IgD-negative memory B cell (primary cell): ENCODE measurements at regions not wholly inside any gene's neighbourhood (a gene's known extent, or its start where the extent isn't known, plus 50 kb on each side); places are given as distances from the start of the nearest gene placed in this dataset.
"Not testable (repeated sequence)": the region's sequence is repeated elsewhere in the genome, so short reads cannot be mapped to it uniquely, and the experiment has no call there.

Experiments used
- H3K27ac Mint-ChIP-seq, 3 donors: one replicate each; pipeline ENCODE4 v1.8.0; 2020 to 2022; ENCODE audit warnings: mild to moderate bottlenecking in 3 of 3, mixed read lengths in 3 of 3, moderate library complexity in 1 of 3
- H3K27me3 Mint-ChIP-seq: one replicate; pipeline ENCODE4 v1.8.0; 2021; ENCODE audit warnings: mixed read lengths
- H3K36me3 Mint-ChIP-seq: one replicate; pipeline ENCODE4 v1.8.0; 2020; ENCODE audit warnings: mild to moderate bottlenecking, mixed read lengths
- H3K4me1 Mint-ChIP-seq, 3 donors: one replicate each; pipeline ENCODE4 v1.8.0; 2020 to 2022; ENCODE audit warnings: mixed read lengths in 3 of 3, mild to moderate bottlenecking in 1 of 3
- H3K4me3 Mint-ChIP-seq, 4 donors: one replicate each; pipeline ENCODE4 v1.8.0; 2020 to 2022; ENCODE audit warnings: mild to moderate bottlenecking in 4 of 4, mixed read lengths in 4 of 4, moderate library complexity in 3 of 4
- H3K9me3 Mint-ChIP-seq, 3 donors: one replicate each; pipeline ENCODE4 v1.8.0; 2020 to 2021; ENCODE audit warnings: mixed read lengths in 3 of 3, mild to moderate bottlenecking in 1 of 3

GRCh38 chr10:36400238-36400637, 725.2 kb upstream of the ANKRD30A start:
- not testable (repeated sequence) for H3K4me1 Mint-ChIP-seq

DNA sequence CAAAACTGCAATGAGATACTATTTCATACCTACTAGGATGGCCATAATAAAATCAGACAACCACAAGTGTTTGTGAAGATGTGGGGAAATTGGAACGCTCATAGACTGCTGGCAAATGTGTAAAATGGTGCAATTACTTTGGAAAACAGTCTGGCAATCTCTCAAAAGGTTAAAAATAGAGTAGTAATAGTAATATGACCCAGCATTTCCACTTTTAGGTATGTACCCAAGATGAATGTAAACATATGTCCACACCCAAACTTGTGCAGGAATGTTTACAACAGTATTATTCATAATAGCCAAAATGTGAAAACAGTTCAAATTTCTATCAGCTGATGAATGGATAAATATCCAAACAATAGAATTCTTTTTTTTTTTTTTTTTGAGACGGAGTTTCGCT, 731.6 kb upstream of the ANKRD30A start:
- Mint-ChIP-seq H3K27me3 (no peaks in the 10 kb centered on the region), H3K4me1 (peaks cover 0 to 2% (median 0%) of the 10 kb centered on the region in 3 donors), H3K4me3 (no peak overlapping the region), H3K27ac (no peak overlapping the region), H3K9me3 (peaks cover 0 to 7% (median 3%) of the 10 kb centered on the region in 3 donors), H3K36me3 (no peaks in the 10 kb centered on the region)

More at GRCh38 chr10:36400238-36400637, 725.2 kb upstream of the ANKRD30A start:
- not testable (repeated sequence) for H3K36me3 Mint-ChIP-seq, H3K4me3 Mint-ChIP-seq, H3K9me3 Mint-ChIP-seq, H3K27ac Mint-ChIP-seq, H3K27me3 Mint-ChIP-seq

GRCh38 chr10:36391405-36391804, 734.0 kb upstream of the ANKRD30A start:
- no peak overlapping the region for H3K4me3 Mint-ChIP-seq
- no peaks in the 10 kb centered on the region for H3K27me3 Mint-ChIP-seq
- H3K4me1 Mint-ChIP-seq: no peaks in the 10 kb centered on the region
- no peak overlapping the region for H3K27ac Mint-ChIP-seq
- peaks cover 0 to 4% (median 3%) of the 10 kb centered on the region in 3 donors for H3K9me3 Mint-ChIP-seq
- H3K36me3 Mint-ChIP-seq: no peaks in the 10 kb centered on the region

DNA sequence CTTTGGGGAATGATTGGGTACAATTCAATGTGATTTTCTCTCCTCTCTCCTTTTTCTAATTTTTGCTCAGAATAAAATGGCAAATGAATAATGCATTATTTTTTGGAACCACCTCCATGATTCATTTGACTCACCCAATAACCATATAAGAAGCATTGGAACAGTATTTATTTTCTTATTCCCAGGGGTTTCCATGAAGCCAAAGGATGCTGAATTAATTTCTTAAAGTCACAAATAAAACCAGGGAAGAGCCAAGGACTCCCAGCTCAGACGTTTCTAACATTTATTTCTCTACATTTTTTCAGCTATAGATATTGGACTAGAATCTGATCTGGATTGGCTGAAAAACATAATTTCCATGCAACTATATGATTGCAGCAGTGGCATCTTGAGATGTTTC, 735.2 kb upstream of the ANKRD30A start:
- Mint-ChIP-seq H3K4me1 (no peaks in the 10 kb centered on the region), H3K9me3 (peaks cover 0 to 4% (median 3%) of the 10 kb centered on the region in 3 donors), H3K4me3 (no peak overlapping the region), H3K27me3 (no peaks in the 10 kb centered on the region), H3K27ac (no peak overlapping the region), H3K36me3 (no peaks in the 10 kb centered on the region)

DNA sequence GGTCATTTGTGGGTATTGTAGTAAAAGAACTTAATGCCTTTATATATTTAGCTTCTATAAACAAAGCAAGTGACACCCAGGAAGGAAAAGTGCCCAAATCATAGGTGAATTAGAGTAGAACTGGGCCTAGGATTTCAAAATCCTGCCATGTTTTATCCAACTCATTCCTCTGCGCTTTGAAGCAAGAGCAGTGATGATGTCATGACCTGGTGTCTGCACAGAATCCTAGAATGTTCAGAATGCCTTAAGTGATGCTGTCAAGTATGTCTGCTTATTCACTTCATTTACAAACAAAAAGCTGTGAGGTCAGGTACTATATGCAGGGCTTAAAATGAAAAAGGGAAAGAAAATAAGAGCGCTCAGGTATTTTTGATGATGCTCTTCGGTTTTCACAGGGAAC, 737.2 kb upstream of the ANKRD30A start:
- H3K9me3 Mint-ChIP-seq: peaks cover 1 to 4% (median 3%) of the 10 kb centered on the region in 3 donors
- no peaks in the 10 kb centered on the region for H3K27me3 Mint-ChIP-seq
- H3K27ac Mint-ChIP-seq: no peak overlapping the region
- H3K4me1 Mint-ChIP-seq: no peaks in the 10 kb centered on the region
- H3K4me3 Mint-ChIP-seq: no peak overlapping the region
- no peaks in the 10 kb centered on the region for H3K36me3 Mint-ChIP-seq

DNA sequence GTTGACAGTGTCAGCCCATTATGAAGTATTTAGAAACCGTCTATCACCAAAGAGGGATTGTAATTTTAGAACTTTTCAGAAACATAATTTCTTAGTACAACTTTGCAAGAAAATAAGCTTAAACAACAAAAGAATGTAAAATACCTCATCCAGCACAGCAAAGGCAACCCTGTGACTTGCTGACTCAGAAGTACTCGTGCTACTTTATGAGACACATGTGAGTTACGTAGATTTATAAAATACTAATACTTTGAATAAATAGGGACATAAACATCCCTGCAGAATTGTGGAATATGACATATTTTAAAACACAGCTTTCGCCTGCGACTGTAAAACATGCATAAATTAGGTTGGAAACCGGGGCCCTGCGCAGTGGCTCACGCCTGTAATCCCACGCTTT, 739.7 kb upstream of the ANKRD30A start:
- H3K36me3 Mint-ChIP-seq: no peaks in the 10 kb centered on the region
- H3K4me3 Mint-ChIP-seq: peak overlapping the region in 1 of 4 donors; percentile 27
- H3K27me3 Mint-ChIP-seq: no peaks in the 10 kb centered on the region
- no peaks in the 10 kb centered on the region for H3K4me1 Mint-ChIP-seq
- H3K9me3 Mint-ChIP-seq: peaks cover 1 to 4% (median 3%) of the 10 kb centered on the region in 3 donors
- no peak overlapping the region for H3K27ac Mint-ChIP-seq

DNA sequence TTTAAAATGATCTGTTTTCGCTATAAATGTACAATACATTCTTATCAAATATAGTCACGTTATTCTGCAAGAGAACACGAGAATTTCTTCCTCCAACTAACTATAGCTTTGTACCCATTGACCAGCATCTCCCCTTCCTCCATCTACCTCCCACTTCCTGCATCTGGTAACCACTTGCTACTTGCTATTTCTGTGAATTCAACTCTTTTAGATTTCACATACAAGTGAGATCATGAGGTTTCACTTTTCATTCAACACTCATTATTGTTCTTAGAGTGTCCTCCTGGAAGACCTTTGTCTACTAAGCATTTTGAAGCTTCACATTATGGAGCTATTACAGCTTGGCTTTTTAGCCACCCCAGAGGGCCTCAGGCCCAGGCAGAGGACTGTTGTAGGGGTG, 741.3 kb upstream of the FZD8 start:
- H3K27ac Mint-ChIP-seq: no peak overlapping the region
- H3K4me1 Mint-ChIP-seq: no peaks in the 10 kb centered on the region
- H3K27me3 Mint-ChIP-seq: no peaks in the 10 kb centered on the region
- H3K4me3 Mint-ChIP-seq: no peak overlapping the region
- H3K9me3 Mint-ChIP-seq: peaks cover 1 to 9% (median 2%) of the 10 kb centered on the region in 3 donors
- no peaks in the 10 kb centered on the region for H3K36me3 Mint-ChIP-seq

DNA sequence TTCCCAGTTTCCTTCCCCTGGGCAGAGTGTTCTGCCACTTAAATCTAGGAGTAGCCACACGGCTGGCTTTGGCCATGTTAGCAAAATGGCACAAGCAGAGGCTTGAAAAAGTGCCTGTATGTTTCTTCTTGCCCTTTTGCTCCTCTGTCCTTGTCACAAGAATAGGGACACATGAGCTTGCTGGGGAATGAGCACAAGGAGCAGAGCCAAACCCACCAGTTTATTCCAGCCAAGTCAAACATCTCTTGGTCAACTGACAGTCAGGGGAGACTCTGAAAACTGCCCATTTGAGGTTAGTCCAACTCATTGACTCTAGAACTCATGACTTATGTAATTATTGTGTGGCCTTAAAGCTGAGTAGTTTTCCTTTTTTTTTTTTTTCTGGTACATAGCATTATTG, 739.7 kb upstream of the FZD8 start:
- H3K27me3 Mint-ChIP-seq: no peaks in the 10 kb centered on the region
- H3K4me1 Mint-ChIP-seq: no peaks in the 10 kb centered on the region
- peaks cover 1 to 12% (median 2%) of the 10 kb centered on the region in 3 donors for H3K9me3 Mint-ChIP-seq
- no peaks in the 10 kb centered on the region for H3K36me3 Mint-ChIP-seq
- H3K27ac Mint-ChIP-seq: no peak overlapping the region
- no peak overlapping the region for H3K4me3 Mint-ChIP-seq

- H3K36me3 Mint-ChIP-seq: no peaks in the 10 kb centered on the region
- H3K4me3 Mint-ChIP-seq: peak overlapping the region in 1 of 4 donors; percentile 22
- H3K4me1 Mint-ChIP-seq: no peaks in the 10 kb centered on the region
- peaks cover 1 to 12% (median 2%) of the 10 kb centered on the region in 3 donors for H3K9me3 Mint-ChIP-seq
- no peaks in the 10 kb centered on the region for H3K27me3 Mint-ChIP-seq
- no peak overlapping the region for H3K27ac Mint-ChIP-seq
Observed at GRCh38 chr10:36380538-36380937, 738.4 kb upstream of the FZD8 start.

DNA sequence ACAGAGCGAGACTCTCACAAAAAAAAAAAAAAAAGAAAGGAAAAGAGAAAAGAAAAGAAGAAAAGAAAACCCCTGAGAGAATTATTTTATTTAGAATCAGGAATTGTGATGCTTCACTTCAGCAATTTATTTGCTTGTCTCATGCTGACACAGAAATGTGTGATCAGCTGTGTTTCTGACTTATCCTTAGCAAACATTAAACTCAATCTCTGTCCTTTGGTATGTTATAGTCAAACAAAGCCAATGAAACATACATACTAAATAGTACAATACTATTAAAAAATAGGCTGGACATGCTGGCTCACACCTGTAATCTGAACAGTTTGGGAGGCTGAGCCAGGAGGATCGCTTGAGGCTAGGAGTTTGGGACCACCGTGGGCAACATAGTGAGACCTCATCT, 733.0 kb upstream of the FZD8 start:
- Mint-ChIP-seq H3K4me1 (no peaks in the 10 kb centered on the region), H3K4me3 (no peak overlapping the region), H3K9me3 (peaks cover 1 to 16% (median 2%) of the 10 kb centered on the region in 3 donors), H3K36me3 (no peaks in the 10 kb centered on the region), H3K27ac (no peak overlapping the region), H3K27me3 (no peaks in the 10 kb centered on the region)

DNA sequence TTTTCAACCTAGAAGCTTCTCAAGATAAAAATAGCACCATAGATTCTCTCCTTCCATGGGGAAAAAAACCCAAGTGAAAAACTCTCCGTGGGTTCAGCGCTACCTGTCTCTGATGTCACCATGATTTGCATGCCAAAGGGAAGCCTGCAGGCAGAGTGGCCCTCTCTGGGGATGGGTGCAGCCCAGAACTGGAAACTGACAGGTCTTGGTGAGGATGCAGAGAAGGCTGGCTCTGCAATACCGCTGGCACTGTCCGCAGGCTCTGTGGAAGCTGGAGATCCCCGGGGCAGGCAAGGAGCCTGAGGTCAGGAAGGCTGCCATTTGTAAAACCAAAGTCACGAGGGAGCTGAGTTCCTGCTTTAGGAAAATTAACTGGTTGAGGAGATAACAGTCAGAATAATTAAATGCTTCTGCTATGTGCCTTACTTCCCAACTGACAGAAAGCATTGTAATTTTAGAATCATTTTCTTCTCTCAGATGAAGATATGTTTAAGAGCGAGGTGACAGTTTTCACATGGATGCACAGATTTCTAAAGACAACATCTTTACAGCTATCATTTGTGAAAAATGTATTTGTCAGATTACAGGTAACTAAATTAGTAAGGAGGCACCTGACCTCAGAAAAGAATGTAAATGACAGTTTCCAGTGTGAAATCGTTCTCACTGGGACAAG, 731.5 kb upstream of the FZD8 start:
- peaks cover 1 to 14% (median 2%) of the 10 kb centered on the region in 3 donors for H3K9me3 Mint-ChIP-seq
- H3K36me3 Mint-ChIP-seq: no peaks in the 10 kb centered on the region
- no peak overlapping the region for H3K27ac Mint-ChIP-seq
- no peak overlapping the region for H3K4me3 Mint-ChIP-seq
- no peaks in the 10 kb centered on the region for H3K4me1 Mint-ChIP-seq
- no peaks in the 10 kb centered on the region for H3K27me3 Mint-ChIP-seq

- no peaks in the 10 kb centered on the region for H3K4me1 Mint-ChIP-seq
- H3K27ac Mint-ChIP-seq: peak overlapping the region in 1 of 3 donors; percentile 11
Observed at GRCh38 chr10:36367362-36367761, 725.3 kb upstream of the FZD8 start.

DNA sequence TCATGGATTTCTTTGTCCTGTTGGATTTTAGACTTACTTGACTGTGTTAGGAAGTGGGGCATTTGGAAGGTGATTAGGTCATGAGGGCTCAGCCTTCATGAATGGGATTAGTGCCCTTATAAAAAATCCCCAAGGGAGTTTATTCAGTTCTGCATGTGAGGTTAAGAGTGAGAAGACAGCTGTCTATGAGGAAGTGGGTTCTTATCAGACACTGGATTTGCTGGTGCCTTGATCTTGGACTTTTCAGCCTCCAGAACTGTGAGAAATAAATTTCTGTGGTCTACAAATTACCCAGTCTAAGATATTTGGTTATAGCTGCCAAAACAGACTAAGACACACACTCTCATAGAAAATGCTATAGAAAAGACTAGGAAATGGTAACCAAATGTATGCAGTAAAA, 724.7 kb upstream of the FZD8 start:
- Mint-ChIP-seq H3K36me3 (no peaks in the 10 kb centered on the region), H3K4me3 (no peak overlapping the region), H3K27ac (no peak overlapping the region), H3K9me3 (peaks cover 1 to 18% (median 3%) of the 10 kb centered on the region in 3 donors), H3K4me1 (no peaks in the 10 kb centered on the region), H3K27me3 (no peaks in the 10 kb centered on the region)

More at GRCh38 chr10:36367362-36367761, 725.3 kb upstream of the FZD8 start:
- Mint-ChIP-seq H3K27me3 (no peaks in the 10 kb centered on the region), H3K4me3 (no peak overlapping the region), H3K9me3 (peaks cover 1 to 23% (median 3%) of the 10 kb centered on the region in 3 donors), H3K36me3 (no peaks in the 10 kb centered on the region)

- Mint-ChIP-seq H3K27ac (no peak overlapping the region), H3K9me3 (peaks cover 1 to 18% (median 1%) of the 10 kb centered on the region in 3 donors), H3K27me3 (no peaks in the 10 kb centered on the region), H3K4me1 (no peaks in the 10 kb centered on the region), H3K36me3 (no peaks in the 10 kb centered on the region), H3K4me3 (no peak overlapping the region)
Observed at GRCh38 chr10:36366065-36366464, 724.0 kb upstream of the FZD8 start.

DNA sequence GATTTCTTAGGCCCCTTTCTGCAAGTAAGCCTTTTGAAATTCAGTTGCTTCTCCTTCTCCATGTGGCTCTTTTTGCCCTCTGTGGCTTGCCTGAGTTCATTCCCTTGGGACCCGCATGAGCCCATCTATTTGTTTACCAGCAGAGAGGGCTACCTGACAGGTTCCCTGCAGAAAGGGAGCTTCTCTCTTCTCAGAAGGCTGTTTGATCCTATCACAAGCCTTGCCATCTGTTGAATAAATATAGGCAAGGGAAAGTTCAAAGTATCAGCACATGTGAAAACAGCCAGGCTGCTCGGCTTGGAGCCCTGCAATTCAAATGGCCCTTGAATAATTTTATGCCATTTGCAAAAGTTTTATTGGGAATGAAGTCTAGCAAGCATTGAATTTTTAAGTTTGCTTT, 720.2 kb upstream of the FZD8 start:
- H3K36me3 Mint-ChIP-seq: no peaks in the 10 kb centered on the region
- H3K9me3 Mint-ChIP-seq: peaks cover 0 to 15% (median 1%) of the 10 kb centered on the region in 3 donors
- no peak overlapping the region for H3K4me3 Mint-ChIP-seq
- H3K4me1 Mint-ChIP-seq: no peaks in the 10 kb centered on the region
- no peak overlapping the region for H3K27ac Mint-ChIP-seq
- H3K27me3 Mint-ChIP-seq: no peaks in the 10 kb centered on the region

DNA sequence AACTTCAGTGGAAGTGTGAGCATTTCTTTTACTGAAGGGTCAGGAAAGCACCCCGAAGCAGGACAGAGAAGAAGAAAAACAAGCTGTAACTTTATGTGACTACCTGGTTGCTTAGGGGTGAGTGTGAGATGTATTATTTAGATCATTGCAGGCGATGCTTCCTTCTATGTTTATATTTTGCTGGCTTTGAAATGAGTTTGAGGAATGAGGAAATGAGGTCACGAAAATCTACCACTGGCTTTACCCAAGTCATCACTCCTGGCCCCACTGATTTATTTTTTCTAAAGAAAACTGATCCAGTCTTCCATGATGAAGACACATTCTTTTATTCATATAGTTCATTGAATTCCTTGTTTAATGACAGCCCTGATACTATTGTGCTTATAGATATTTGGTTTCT, 716.6 kb upstream of the FZD8 start:
- H3K4me1 Mint-ChIP-seq: no peaks in the 10 kb centered on the region
- H3K27ac Mint-ChIP-seq: no peak overlapping the region
- no peaks in the 10 kb centered on the region for H3K27me3 Mint-ChIP-seq
- no peaks in the 10 kb centered on the region for H3K9me3 Mint-ChIP-seq
- H3K36me3 Mint-ChIP-seq: no peaks in the 10 kb centered on the region
- H3K4me3 Mint-ChIP-seq: no peak overlapping the region
